Upper lobe of right lung (tissue), 1 donor: ENCODE measurements at regions not wholly inside any gene's neighbourhood (a gene's known extent, or its start where the extent isn't known, plus 50 kb on each side); places are given as distances from the start of the nearest gene placed in this dataset.

ENCODE experiments used
- ATAC-seq: fragments of 200-7000 bp; cut with Tn5 transposase; one replicate; pipeline ENCODE4 v1.9.1; 2020; ENCODE audit warnings: mild to moderate bottlenecking, moderate library complexity
- DNase-seq: peaks from one replicate; pipeline ENCODE4 v3.0.0-alpha.2; 2020
- H3K27ac ChIP-seq: fragments of 200-600 bp; one replicate; pipeline ENCODE4 v1.8.0; 2022
- H3K27me3 ChIP-seq: fragments of 200-600 bp; one replicate; pipeline ENCODE4 v1.8.0; 2022; ENCODE audit warnings: mild to moderate bottlenecking
- H3K36me3 ChIP-seq: fragments of 200-600 bp; one replicate; pipeline ENCODE4 v1.8.0; 2022
- H3K4me1 ChIP-seq: fragments of 200-600 bp; one replicate; pipeline ENCODE4 v1.8.0; 2022
- H3K4me3 ChIP-seq: fragments of 200-600 bp; one replicate; pipeline ENCODE4 v1.8.0; 2022; ENCODE audit warnings: mild to moderate bottlenecking
- H3K9me3 ChIP-seq: fragments of 200-600 bp; one replicate; pipeline ENCODE4 v1.8.0; 2022
- CTCF ChIP-seq: fragments of 200-600 bp; IDR thresholded peaks from one replicate; pipeline ENCODE4 v1.8.0; 2022; ENCODE audit warnings: antibody characterized with exemption
- intact Hi-C: fragments of 100-400 bp; cut with DNase I; formaldehyde crosslinking; loops from one replicate; pipeline ENCODE4 v1.11.0; 2022
- donor health status: DM: no; HTN: yes; CAD: no; lungs with severe emphysema.

DNA sequence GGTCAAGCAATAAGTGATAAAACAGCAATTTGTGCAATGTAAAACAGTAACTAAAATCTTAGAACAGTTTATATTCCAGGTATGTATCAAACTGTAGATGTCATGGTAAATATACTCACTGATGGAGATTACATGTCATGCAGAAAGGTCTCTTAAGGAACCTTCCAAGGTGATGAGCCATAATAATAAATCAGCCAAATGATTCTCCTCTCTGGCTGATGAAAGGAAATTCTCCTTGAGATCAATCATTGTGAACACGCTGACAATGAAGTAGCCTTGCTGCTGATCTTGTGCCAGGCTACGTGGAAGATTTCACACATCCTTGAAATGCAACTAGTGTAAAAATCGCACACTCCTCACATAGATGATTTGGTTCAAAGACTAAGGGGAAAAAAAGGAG, 392.5 kb upstream of the CDH7 start:
- no peaks in the 10 kb centered on the region for H3K27me3 ChIP-seq
- H3K27ac ChIP-seq, result no peak overlapping the region
- H3K4me3 ChIP-seq, result no peak overlapping the region
- no peak for ATAC-seq
- intact Hi-C loops, result no loop called here
- no peak for DNase-seq
- H3K4me1 ChIP-seq, result no peaks in the 10 kb centered on the region
- no peaks in the 10 kb centered on the region for H3K36me3 ChIP-seq
- no peaks in the 10 kb centered on the region for H3K9me3 ChIP-seq
- TF ChIP-seq CTCF, result no peak

DNA sequence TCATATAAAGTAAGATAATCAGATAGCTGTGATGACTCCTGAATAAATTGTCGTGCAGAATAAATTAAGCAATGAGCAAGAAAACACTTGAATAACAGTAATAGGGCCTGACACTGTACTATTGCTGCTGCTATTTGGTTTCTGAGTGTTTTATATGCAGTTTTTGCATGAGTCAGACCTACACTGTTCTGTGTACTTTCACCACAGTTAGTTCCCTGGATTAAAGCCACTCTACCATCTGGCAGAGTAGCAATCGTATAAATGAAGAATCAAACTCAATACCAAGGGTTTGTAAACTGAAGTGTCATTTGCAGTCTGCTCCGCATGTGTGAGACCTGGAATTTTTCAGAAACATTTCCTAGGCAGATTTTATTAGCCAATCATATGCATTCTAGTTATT, 398.6 kb upstream of the CDH7 start:
- Histone ChIP-seq H3K4me3 (no peak overlapping the region), H3K27me3 (no peaks in the 10 kb centered on the region), H3K27ac (no peak overlapping the region), H3K9me3 (no peaks in the 10 kb centered on the region), H3K4me1 (no peaks in the 10 kb centered on the region), H3K36me3 (no peaks in the 10 kb centered on the region)
- ATAC-seq (no peak), DNase-seq (no peak)
- TF ChIP-seq CTCF, result no peak
- intact Hi-C loops, result no loop called here

- TF ChIP-seq CTCF, result no peak
- ATAC-seq, result no peak
- Histone ChIP-seq H3K9me3 (no peaks in the 10 kb centered on the region), H3K4me1 (no peaks in the 10 kb centered on the region), H3K4me3 (no peak overlapping the region), H3K36me3 (no peaks in the 10 kb centered on the region), H3K27ac (no peak overlapping the region), H3K27me3 (no peaks in the 10 kb centered on the region)
- intact Hi-C loops, result no loop called here
- no peak for DNase-seq
Observed at GRCh38 chr18:65349635-65350034, 401.2 kb upstream of the CDH7 start.

DNA sequence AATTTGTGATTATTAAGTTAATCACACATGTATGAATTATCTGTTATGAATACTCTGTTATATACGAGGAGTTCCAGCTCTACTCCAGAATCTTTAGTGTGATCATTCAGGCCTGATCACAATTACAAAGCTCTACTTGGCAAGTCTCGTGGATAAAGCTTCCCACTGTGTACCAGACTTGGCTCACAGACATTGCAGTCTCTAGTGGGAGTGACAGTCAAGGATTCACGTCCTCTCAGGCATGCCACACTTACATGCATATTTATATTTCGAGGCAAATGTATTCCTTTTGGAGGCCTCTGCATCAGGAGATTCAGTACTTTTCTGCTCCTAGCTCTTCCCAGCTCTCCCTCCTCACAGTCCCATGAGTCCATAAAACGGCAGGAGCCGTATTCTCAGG, 403.4 kb upstream of the CDH7 start:
- ATAC-seq, result no peak
- Histone ChIP-seq H3K27ac (no peak overlapping the region), H3K4me3 (no peak overlapping the region), H3K36me3 (no peaks in the 10 kb centered on the region), H3K9me3 (no peaks in the 10 kb centered on the region), H3K4me1 (no peaks in the 10 kb centered on the region), H3K27me3 (no peaks in the 10 kb centered on the region)
- no peak for DNase-seq
- no peak for TF ChIP-seq CTCF
- intact Hi-C loops, result no loop called here

DNA sequence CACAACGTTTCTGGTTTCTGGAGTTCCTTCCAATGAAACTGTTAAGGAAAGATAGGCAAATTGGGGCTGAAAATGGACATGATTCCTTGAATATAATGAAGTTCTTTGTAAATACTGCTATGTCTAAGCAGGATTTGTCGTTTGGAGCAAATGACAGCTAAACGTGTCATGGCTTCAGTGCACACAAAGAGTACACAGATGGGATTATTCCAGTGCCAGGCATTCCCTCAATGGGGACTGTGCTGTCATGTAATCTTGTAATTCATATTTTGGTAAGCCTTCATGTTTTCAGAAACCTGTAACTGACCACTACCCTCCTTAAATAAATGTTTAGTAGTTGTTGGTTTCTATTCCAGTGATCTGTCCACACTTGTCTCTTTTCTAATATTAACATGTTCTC, 404.7 kb upstream of the CDH7 start:
- Histone ChIP-seq H3K27me3 (no peaks in the 10 kb centered on the region), H3K4me3 (no peak overlapping the region), H3K27ac (no peak overlapping the region), H3K36me3 (no peaks in the 10 kb centered on the region), H3K4me1 (no peaks in the 10 kb centered on the region), H3K9me3 (no peaks in the 10 kb centered on the region)
- DNase-seq (no peak), ATAC-seq (no peak)
- intact Hi-C loops, result no loop called here
- no peak for TF ChIP-seq CTCF

GRCh38 chr18:65343571-65343970, 407.2 kb upstream of the CDH7 start:
- no peak for TF ChIP-seq CTCF
- no peaks in the 10 kb centered on the region for H3K9me3 ChIP-seq

More at GRCh38 chr18:65343571-65343970, 407.2 kb upstream of the CDH7 start:
- DNase-seq (no peak), ATAC-seq (no peak)
- Histone ChIP-seq H3K27ac (no peak overlapping the region), H3K4me1 (no peaks in the 10 kb centered on the region), H3K36me3 (no peaks in the 10 kb centered on the region), H3K4me3 (no peak overlapping the region), H3K27me3 (no peaks in the 10 kb centered on the region)
- intact Hi-C loops, result no loop called here
